MM.1S (cell line): ENCODE measurements at regions not wholly inside any gene's neighbourhood (a gene's known extent, or its start where the extent isn't known, plus 50 kb on each side); places are given as distances from the start of the nearest gene placed in this dataset.

Source experiments
- EZH2 ChIP-seq: fragments of 300-600 bp; sonication (generic); optimal IDR thresholded peaks from 2 replicates; pipeline ENCODE3; 2017; ENCODE audit warnings: low read depth, mild to moderate bottlenecking, antibody characterized with exemption, low read length, mixed read lengths
- EZH2phosphoT487 ChIP-seq: fragments of 300-600 bp; sonication (generic); IDR thresholded peaks from 2 replicates; pipeline ENCODE4 v1.6.1; 2018; ENCODE audit warnings: antibody characterized with exemption, low read length
- TF ChIP-seq, protein P1 (sequence below): fragments of 300-600 bp; sonication (generic); IDR thresholded peaks from 2 replicates; pipeline ENCODE4 v1.5.1; 2016; ENCODE audit warnings: antibody characterized with exemption, low read length, mixed read lengths

DNA sequence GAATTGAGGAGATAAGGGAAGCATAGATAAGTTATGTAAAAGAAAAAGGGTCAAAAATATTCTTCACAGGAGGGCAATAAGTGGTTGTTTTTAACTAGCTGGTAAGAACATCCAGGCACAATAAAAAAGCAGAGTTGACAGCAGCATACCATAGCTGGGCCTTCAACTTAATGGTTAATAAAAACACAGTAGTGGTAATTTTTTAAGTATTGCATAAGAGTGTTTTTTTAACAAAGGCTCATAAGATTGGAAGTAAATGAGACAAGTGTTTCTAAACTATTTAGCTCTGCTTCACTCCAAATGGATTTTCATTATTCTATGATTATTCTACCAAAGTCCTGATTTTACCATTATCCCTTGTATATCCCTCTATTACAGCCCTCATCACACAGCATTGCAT, 140.1 kb upstream of the TSPAN8 start:
- TF ChIP-seq EZH2: no peak
- TF ChIP-seq, protein P1, sequence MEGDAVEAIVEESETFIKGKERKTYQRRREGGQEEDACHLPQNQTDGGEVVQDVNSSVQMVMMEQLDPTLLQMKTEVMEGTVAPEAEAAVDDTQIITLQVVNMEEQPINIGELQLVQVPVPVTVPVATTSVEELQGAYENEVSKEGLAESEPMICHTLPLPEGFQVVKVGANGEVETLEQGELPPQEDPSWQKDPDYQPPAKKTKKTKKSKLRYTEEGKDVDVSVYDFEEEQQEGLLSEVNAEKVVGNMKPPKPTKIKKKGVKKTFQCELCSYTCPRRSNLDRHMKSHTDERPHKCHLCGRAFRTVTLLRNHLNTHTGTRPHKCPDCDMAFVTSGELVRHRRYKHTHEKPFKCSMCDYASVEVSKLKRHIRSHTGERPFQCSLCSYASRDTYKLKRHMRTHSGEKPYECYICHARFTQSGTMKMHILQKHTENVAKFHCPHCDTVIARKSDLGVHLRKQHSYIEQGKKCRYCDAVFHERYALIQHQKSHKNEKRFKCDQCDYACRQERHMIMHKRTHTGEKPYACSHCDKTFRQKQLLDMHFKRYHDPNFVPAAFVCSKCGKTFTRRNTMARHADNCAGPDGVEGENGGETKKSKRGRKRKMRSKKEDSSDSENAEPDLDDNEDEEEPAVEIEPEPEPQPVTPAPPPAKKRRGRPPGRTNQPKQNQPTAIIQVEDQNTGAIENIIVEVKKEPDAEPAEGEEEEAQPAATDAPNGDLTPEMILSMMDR: no peak
- TF ChIP-seq EZH2phosphoT487: no peak
